Mammary epithelial cell (primary cell): ENCODE measurements at regions not wholly inside any gene's neighbourhood (a gene's known extent, or its start where the extent isn't known, plus 50 kb on each side); places are given as distances from the start of the nearest gene placed in this dataset.

Experiments
- CTCF ChIP-seq, 2 donors: IDR thresholded peaks in 1 of 2; conservative IDR thresholded peaks in 1 of 2; 2 replicates each; pipeline ENCODE4 v1.5.1; 2011 to 2012; ENCODE audit warnings: inconsistent platforms in 2 of 2, low read length in 2 of 2, mild to moderate bottlenecking in 2 of 2, control low read depth in 1 of 2, low read depth in 1 of 2; ENCODE audit not compliant: insufficient read depth in 1 of 2; ENCODE audit errors: extremely low read depth in 1 of 2
- EZH2 ChIP-seq: IDR thresholded peaks from 2 replicates; pipeline ENCODE4 v1.6.1; 2012; ENCODE audit warnings: low read length, inconsistent platforms, borderline replicate concordance

- TF ChIP-seq CTCF (conservative IDR thresholded peaks at IDR 0.05 in 1 of 2, IDR thresholded peaks at IDR 0.05 in 1 of 2; ENCODE audit: extremely low read depth in 1 of 2, insufficient read depth in 1 of 2, low read depth in 1 of 2, low read length in 2 of 2) = no peak
- no peak for TF ChIP-seq EZH2
Observed at GRCh38 chr4:148550788-148551187, 108.6 kb upstream of the NR3C2 start.
